NCI-H1694 treated with DMSO at 0.1 percent for 48 hours (cell line): ENCODE measurements at regions not wholly inside any gene's neighbourhood (a gene's known extent, or its start where the extent isn't known, plus 50 kb on each side); places are given as distances from the start of the nearest gene placed in this dataset.

ENCODE experiments used
- DNase-seq: peaks from one replicate; lab custom pipeline; 2025; lab: John Stamatoyannopoulos, UW

DNA sequence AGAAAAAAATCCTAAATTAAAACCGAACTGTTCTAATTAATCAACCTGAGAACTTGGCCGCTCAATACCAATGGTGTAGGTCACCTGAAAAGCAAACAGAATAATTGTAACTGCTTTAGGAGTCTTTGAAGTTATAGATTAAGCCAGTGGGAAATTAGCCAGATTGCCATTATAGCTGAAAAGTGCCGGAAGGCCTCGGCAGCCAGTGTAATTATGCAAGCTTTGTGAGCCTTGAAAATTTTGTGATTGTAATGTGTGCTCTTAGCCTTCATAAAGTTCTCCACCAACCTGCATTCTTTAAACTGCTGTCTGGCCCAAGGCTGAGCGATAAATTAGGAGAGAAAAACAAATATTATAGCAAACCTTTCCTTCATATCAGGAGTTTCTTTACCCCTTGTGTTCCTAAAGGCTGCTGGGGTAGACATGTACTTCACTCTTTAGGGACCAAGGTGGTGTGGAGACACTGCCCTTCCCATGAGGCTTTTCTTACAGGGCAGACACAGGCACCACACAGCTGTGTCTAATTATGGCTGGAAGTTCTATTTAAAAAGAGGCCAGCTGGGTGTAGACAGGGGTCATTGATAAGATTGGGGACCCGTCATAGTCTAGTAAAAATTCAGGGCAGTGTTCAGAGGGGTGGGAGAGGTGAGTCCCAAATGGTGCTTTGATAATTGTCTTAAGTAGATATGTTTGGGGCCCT, 991.2 kb downstream of the FLRT2 start:
- DNase-seq = no peak

GRCh38 chr14:86518298-86518697, 988.4 kb downstream of the FLRT2 start:
- peak; percentile 45 for DNase-seq

- no peak for DNase-seq
Measured at GRCh38 chr14:86515195-86515594, 985.3 kb downstream of the FLRT2 start.

DNA sequence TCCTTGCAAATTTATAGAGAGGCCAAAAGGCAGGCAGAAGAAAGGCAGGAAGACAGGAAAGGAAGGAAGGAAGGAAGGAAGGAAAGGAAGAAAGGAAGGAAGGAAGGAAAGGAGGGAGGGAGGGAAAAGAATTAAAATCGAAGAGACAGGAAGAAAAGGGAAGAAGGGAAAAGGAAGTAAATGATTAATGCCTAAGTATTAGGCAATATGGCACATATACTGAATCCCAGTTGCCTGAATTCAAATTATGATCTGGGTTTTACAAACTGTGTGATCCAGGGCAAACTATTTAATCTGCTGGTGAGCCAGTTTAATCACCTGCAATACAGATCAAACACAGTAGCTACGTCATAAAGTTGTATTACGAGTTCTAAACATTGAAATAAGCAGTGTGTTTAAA, 983.6 kb downstream of the FLRT2 start:
- no peak for DNase-seq

DNA sequence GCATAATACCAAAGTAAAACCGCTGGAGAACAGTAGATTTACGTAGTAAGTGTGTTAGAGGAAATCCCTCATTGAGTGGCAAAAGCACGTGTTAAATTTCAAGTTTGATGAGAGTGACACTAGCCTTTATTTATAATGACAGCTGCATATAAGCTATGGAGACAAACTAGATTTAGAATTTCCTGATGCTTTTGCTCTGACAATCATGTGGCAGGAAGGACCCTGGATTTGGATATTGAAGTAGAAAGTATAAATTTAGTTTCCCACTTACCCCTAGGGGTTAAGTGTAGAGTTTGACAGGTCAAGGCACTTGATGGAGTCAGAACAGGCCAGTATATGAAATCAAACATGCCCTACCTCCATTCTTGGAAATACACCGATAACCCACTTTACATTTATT, 983.1 kb downstream of the FLRT2 start:
- no peak for DNase-seq

GRCh38 chr14:86510491-86510890, 980.5 kb downstream of the FLRT2 start:
- no peak for DNase-seq

- DNase-seq = no peak
Measured at GRCh38 chr14:86505808-86506207, 975.9 kb downstream of the FLRT2 start.

GRCh38 chr14:86501611-86502010, 971.7 kb downstream of the FLRT2 start:
- DNase-seq = no peak

- DNase-seq = no peak
Measured at GRCh38 chr14:86491743-86492142, 961.8 kb downstream of the FLRT2 start.

- DNase-seq = no peak
Measured at GRCh38 chr14:86481104-86481503, 951.2 kb downstream of the FLRT2 start.

- DNase-seq = peak; percentile 87
Measured at GRCh38 chr14:86464341-86464740, 934.4 kb downstream of the FLRT2 start.

- DNase-seq = no peak
Measured at GRCh38 chr14:86462193-86462753, 932.3 kb downstream of the FLRT2 start.

DNA sequence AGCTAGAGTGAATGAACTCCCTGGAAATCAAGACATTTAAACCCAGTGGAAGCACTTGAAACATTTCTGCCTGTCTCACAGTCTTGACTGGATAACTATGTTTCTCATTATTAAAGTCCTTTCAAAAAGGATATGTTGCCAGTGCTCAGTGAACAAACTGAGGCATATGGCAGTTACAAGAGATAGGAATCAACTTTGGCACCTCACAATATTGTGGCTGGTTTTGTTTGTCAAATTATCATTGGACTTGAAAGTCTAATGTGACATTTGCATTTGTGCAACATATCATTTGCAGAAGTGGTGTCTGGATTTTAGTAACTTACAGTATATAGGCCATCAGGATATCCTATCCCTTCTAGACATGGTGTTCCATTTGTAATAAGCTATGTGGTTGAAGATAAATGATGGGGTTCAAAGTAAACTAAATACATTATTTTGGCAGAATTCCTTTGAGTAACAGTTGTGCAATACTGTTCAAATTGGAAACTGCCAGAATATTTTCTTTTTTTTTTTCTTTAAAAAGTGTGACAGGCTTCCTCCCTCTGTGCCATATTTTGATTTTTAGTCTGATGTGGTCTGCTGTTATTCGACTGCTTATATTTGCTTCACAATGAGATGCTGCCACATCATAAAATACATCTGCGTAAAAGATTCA, 927.7 kb downstream of the FLRT2 start:
- peak; percentile 23 for DNase-seq

- peak; percentile 54 for DNase-seq
Measured at GRCh38 chr14:86450085-86450484, 920.1 kb downstream of the FLRT2 start.

DNA sequence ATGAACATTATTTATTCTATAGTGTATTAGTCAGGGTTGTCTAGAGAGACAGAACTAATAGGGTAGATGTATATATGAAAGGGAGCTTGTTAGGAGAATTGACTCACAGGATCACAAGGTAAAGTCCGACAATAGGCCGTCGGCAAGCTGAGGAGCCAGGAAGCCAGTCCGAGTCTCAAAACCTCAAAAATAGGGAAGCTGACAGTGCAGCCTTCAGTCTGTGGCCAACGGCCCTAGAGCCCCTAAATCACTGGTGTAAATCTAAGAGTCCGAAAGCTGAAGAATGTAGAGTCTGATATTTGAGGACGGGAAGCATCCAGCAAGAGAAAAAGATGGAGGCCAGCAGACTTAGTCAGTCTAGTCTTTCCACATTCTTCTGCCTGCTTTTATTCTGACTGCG, 912.2 kb downstream of the FLRT2 start:
- no peak for DNase-seq

DNA sequence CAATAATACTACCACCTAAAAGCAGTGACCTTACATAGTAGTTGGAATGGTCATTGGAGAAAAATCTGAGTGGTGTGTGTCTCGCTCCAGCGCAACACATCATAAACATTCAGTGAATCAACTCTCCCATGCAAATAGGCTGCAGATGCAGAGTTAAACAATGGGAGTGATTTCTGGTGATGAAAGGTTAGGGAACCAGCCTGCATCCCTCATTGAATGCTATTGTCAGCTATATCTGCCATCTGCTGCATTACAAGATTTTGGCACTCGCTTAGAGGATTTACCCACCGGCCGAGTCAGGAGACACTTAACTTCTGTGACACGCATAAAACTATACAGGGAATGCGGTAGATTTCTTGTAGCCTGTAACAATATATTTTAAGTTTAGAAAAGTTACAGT, 900.9 kb downstream of the FLRT2 start:
- peak; percentile 83 for DNase-seq

DNA sequence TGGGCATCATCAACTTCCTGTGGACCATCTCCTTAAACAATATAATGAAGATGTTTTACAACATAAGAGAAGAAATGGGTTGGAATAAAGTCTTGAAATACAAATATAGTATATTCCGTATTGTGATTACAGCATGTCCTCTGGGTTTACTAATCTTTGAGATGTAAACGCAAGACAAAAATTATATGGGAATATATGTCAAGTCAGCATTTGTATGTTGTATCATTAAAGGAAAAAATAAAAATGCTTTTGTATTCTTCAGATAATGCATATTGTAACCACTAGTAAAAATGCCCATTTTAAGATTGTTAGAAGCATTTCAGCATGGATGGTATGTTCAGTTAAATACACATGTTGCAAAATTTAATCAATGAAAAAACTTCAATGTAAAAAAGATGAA, 893.3 kb downstream of the FLRT2 start:
- DNase-seq = no peak

GRCh38 chr14:86420131-86420530, 890.2 kb downstream of the FLRT2 start:
- no peak for DNase-seq

DNA sequence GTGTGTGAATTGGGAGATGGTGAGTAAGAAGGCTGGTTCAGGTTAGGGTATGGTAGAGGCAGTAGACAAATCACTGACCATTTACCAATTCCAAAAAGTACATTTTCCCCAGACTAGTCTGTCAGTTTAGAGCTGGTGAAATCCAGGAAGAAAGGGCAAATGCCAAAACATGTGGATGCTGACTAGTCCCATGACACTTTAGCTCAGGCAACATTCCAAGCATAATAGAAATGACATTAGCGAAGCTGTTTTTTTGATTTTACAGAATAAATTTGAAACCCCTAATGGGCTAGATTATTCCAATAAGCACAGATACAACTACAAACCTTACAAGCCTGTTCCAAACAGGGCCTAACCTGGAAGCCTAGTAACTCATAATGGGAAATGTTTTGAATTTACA, 884.2 kb downstream of the FLRT2 start:
- no peak for DNase-seq

GRCh38 chr14:86404989-86405649, 875.2 kb downstream of the FLRT2 start:
- DNase-seq = no peak

- DNase-seq = no peak
Measured at GRCh38 chr14:86404425-86404824, 874.5 kb downstream of the FLRT2 start.

DNA sequence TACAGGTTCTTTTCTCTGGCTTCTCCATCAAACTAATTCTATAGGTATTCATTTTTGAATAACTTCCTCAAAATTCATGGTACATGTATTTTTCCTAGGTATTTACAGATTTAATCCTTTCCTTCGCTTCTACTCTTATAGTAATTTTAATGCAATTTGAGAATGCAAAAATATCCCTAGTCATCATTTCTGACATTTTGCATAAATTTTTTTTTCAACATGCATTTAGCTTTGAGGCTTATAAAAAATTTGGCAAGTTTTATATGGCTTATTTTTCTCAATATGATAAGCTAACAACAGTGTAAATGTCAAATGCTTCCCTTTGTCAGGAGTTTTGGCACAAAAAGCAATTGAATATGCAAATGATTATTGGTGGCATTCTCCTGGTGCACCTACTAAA, 872.6 kb downstream of the FLRT2 start:
- no peak for DNase-seq

DNA sequence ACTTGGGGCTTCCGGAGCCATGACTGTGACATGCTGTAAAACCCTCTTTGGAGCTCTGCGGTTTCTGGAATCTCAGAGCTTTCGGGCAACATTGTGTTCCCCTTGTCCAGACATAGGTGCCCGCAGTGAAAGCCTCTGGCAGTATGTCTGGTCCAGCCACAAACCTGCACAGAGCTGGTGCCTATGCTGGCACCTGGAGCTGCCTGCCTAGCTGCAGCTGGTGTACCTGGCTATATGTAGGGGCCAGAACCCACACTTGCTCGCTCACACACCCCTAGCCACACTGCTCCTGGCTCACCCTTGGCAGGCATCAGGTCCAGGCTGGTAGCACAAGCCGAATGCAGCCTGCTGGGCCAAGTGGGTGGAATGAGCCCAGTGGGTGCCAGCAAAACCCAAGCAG, 861.1 kb downstream of the FLRT2 start:
- DNase-seq = no peak
